Upper lobe of right lung (tissue), 1 donor: ENCODE measurements at regions not wholly inside any gene's neighbourhood (a gene's known extent, or its start where the extent isn't known, plus 50 kb on each side); places are given as distances from the start of the nearest gene placed in this dataset.
"Not testable (repeated sequence)": the region's sequence is repeated elsewhere in the genome, so short reads cannot be mapped to it uniquely, and the experiment has no call there.

Experiments
- ATAC-seq: fragments of 200-7000 bp; cut with Tn5 transposase; one replicate; pipeline ENCODE4 v1.9.1; 2020; ENCODE audit warnings: mild to moderate bottlenecking, moderate library complexity
- DNase-seq: peaks from one replicate; pipeline ENCODE4 v3.0.0-alpha.2; 2020
- H3K27ac ChIP-seq: fragments of 200-600 bp; one replicate; pipeline ENCODE4 v1.8.0; 2022
- H3K27me3 ChIP-seq: fragments of 200-600 bp; one replicate; pipeline ENCODE4 v1.8.0; 2022; ENCODE audit warnings: mild to moderate bottlenecking
- H3K36me3 ChIP-seq: fragments of 200-600 bp; one replicate; pipeline ENCODE4 v1.8.0; 2022
- H3K4me1 ChIP-seq: fragments of 200-600 bp; one replicate; pipeline ENCODE4 v1.8.0; 2022
- H3K4me3 ChIP-seq: fragments of 200-600 bp; one replicate; pipeline ENCODE4 v1.8.0; 2022; ENCODE audit warnings: mild to moderate bottlenecking
- H3K9me3 ChIP-seq: fragments of 200-600 bp; one replicate; pipeline ENCODE4 v1.8.0; 2022
- intact Hi-C: fragments of 100-400 bp; cut with DNase I; formaldehyde crosslinking; loops from one replicate; pipeline ENCODE4 v1.11.0; 2022
- TF ChIP-seq, protein P1 (sequence below): fragments of 200-600 bp; IDR thresholded peaks from one replicate; pipeline ENCODE4 v1.8.0; 2022; ENCODE audit warnings: antibody characterized with exemption
- donor health status: DM: no; HTN: yes; CAD: no; lungs with severe emphysema.

- intact Hi-C loops = no loop called here
- Histone ChIP-seq H3K4me1 (no peaks in the 10 kb centered on the region), H3K36me3 (no peaks in the 10 kb centered on the region), H3K27ac (no peak overlapping the region), H3K9me3 (no peaks in the 10 kb centered on the region), H3K27me3 (no peaks in the 10 kb centered on the region), H3K4me3 (no peak overlapping the region)
- no peak for ATAC-seq
- DNase-seq = no peak
- TF ChIP-seq, protein P1, sequence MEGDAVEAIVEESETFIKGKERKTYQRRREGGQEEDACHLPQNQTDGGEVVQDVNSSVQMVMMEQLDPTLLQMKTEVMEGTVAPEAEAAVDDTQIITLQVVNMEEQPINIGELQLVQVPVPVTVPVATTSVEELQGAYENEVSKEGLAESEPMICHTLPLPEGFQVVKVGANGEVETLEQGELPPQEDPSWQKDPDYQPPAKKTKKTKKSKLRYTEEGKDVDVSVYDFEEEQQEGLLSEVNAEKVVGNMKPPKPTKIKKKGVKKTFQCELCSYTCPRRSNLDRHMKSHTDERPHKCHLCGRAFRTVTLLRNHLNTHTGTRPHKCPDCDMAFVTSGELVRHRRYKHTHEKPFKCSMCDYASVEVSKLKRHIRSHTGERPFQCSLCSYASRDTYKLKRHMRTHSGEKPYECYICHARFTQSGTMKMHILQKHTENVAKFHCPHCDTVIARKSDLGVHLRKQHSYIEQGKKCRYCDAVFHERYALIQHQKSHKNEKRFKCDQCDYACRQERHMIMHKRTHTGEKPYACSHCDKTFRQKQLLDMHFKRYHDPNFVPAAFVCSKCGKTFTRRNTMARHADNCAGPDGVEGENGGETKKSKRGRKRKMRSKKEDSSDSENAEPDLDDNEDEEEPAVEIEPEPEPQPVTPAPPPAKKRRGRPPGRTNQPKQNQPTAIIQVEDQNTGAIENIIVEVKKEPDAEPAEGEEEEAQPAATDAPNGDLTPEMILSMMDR = no peak
These were observed 717.4 kb upstream of the MANEA start for GRCh38 chr6:94859924-94860323.

DNA sequence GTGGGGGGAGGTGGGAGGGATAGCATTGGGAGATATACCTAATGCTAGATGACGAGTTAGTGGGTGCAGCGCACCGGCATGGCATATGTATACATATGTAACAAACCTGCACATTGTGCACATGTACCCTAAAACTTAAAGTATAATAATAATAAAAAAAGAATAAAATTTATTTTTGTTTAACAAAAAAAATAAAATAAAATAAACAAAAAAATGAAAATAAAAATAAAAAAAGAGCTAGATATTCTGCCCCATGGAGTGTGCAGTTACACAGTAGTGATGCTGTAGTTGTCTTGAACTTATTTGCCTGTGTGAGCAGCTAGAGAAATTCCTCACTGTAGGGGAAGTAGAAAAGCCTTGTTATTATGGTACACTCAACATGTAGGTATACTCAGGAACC lies 720.3 kb upstream of the MANEA start:
- not testable (repeated sequence) for ATAC-seq

GRCh38 chr6:94851329-94851728 lies 726.0 kb upstream of the MANEA start:
- DNase-seq, H3K27me3 ChIP-seq, ATAC-seq, H3K4me3 ChIP-seq, H3K4me1 ChIP-seq, intact Hi-C loops, H3K36me3 ChIP-seq, H3K9me3 ChIP-seq, H3K27ac ChIP-seq: not testable (repeated sequence)

More for the DNA sequence above, 720.3 kb upstream of the MANEA start:
- H3K4me3 ChIP-seq, H3K9me3 ChIP-seq, H3K36me3 ChIP-seq, H3K4me1 ChIP-seq, DNase-seq, H3K27ac ChIP-seq, H3K27me3 ChIP-seq, intact Hi-C loops: not testable (repeated sequence)

GRCh38 chr6:94845742-94846141 lies 731.6 kb upstream of the MANEA start:
- DNase-seq (no peak), ATAC-seq (no peak)
- intact Hi-C loops = no loop called here
- no peaks in the 10 kb centered on the region for H3K4me1 ChIP-seq
- no peaks in the 10 kb centered on the region for H3K36me3 ChIP-seq
- TF ChIP-seq, protein P1 = no peak
- H3K27ac ChIP-seq = no peak overlapping the region
- no peaks in the 10 kb centered on the region for H3K27me3 ChIP-seq
- H3K9me3 ChIP-seq = no peaks in the 10 kb centered on the region
- H3K4me3 ChIP-seq = no peak overlapping the region

DNA sequence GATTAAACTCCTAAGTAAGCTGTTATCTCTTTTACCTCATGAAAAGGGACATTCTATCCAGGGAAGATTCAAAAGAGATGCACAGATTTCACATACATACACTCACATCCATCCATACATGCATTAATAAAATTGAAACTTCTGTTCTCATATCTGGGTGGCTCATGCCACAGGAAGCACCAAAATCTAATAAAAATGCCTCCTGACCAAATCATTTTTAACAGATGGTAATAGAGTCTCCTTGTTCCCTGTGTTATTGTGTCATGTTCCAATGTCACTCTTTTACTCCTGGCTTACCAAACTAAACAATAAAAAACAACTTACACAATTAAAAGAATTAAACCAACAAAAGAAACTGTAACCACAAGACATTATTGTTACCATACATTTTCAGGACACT lies 742.1 kb upstream of the MANEA start:
- no peaks in the 10 kb centered on the region for H3K4me1 ChIP-seq
- H3K36me3 ChIP-seq = no peaks in the 10 kb centered on the region
- TF ChIP-seq, protein P1 = no peak
- H3K27ac ChIP-seq = no peak overlapping the region
- H3K9me3 ChIP-seq = no peaks in the 10 kb centered on the region
- intact Hi-C loops = no loop called here
- ATAC-seq = no peak
- no peak for DNase-seq
- H3K27me3 ChIP-seq = no peaks in the 10 kb centered on the region
- no peak overlapping the region for H3K4me3 ChIP-seq

DNA sequence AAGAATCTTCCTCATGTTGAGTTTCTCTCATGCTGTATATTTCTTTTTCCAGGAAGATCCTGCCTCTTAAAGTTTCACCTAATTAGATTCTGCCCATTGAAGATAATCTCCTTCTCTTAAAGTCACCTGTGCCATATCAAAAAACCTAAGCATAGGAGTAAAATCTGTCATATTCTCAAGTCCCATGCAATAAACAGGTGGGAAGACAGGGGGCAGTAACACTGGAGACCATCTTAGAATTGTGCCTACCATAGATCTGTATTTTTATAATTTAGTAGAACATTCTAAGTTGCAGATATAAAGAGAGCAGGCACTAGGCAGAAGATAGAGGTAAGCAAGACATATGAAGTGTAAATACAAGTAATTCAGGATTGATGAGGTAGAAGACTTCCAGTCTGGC lies 763.5 kb upstream of the MANEA start:
- Histone ChIP-seq H3K4me3 (no peak overlapping the region), H3K27me3 (no peaks in the 10 kb centered on the region), H3K9me3 (no peaks in the 10 kb centered on the region), H3K36me3 (no peaks in the 10 kb centered on the region), H3K27ac (no peak overlapping the region), H3K4me1 (no peaks in the 10 kb centered on the region)
- intact Hi-C loops = no loop called here
- TF ChIP-seq, protein P1 = no peak
- ATAC-seq (no peak), DNase-seq (no peak)

DNA sequence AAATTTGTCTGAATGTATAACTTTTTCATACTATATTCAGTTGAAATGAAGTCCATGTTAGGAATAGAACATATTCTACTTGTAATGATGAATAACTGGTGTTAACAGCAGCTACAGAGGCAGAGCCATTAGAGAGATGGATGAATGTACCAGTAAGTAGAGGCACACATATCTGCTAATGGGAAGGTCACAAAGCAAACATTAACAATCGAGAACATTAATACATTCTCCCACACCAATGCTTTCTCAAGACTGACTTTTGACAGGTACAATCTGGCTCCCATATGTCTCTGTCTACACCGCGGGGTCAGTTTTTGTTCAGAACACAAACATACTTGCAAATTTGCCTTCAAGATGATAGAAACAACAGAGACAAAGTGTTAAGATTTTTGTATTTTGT lies 776.0 kb upstream of the MANEA start:
- Histone ChIP-seq H3K9me3 (no peaks in the 10 kb centered on the region), H3K4me3 (no peak overlapping the region), H3K27me3 (no peaks in the 10 kb centered on the region), H3K4me1 (no peaks in the 10 kb centered on the region), H3K27ac (no peak overlapping the region), H3K36me3 (no peaks in the 10 kb centered on the region)
- intact Hi-C loops = no loop called here
- ATAC-seq = no peak
- TF ChIP-seq, protein P1 = no peak
- no peak for DNase-seq
